PC-3 (cell line): ENCODE measurements at regions not wholly inside any gene's neighbourhood (a gene's known extent, or its start where the extent isn't known, plus 50 kb on each side); places are given as distances from the start of the nearest gene placed in this dataset.

ENCODE experiments used
- ATAC-seq: fragments of 200-7000 bp; cut with Tn5 transposase; 2 replicates; pipeline ENCODE4 v1.9.1; 2020; ENCODE audit warnings: mild to moderate bottlenecking, moderate library complexity
- BruUV-seq: library from RNA; stranded (reverse); fragments of 400-500 nt; replicated peaks from 2 replicates; lab custom pipeline; 2021; lab: Mats Ljungman, UMichigan
- CTCF ChIA-PET: fragments of 300-600 bp; sonication (Branson Sonifier 250); formaldehyde crosslinking; loops from one replicate; lab custom pipeline; 2022; ENCODE audit warnings: antibody characterized with exemption; lab: Charles Lee
- POLR2A ChIA-PET: fragments of 300-600 bp; sonication (Branson Sonifier 250); formaldehyde crosslinking; loops from one replicate; lab custom pipeline; 2022; ENCODE audit warnings: antibody characterized with exemption; ENCODE audit not compliant: unreplicated experiment; lab: Charles Lee
- DNase-seq: peaks from one replicate; pipeline ENCODE4 v3.0.0-alpha.2; 2015
- H2AFZ ChIP-seq: fragments of 300-600 bp; sonication (generic); 2 replicates; pipeline ENCODE4 v1.6.0; 2016; ENCODE audit warnings: antibody characterized with exemption, low read length
- H3F3A ChIP-seq: fragments of 300-600 bp; sonication (generic); one replicate; pipeline ENCODE4 v1.6.0; 2017; ENCODE audit warnings: antibody characterized with exemption, low read length, control low read depth, mild to moderate bottlenecking; ENCODE audit not compliant: unreplicated experiment
- H3K27ac ChIP-seq: fragments of 300-600 bp; sonication (generic); 2 replicates; pipeline ENCODE4 v1.5.1; 2016; ENCODE audit warnings: mild to moderate bottlenecking, low read length
- H3K27me3 ChIP-seq: fragments of 300-600 bp; sonication (generic); 2 replicates; pipeline ENCODE4 v1.6.1; 2016; ENCODE audit warnings: low read length, mixed read lengths
- H3K36me3 ChIP-seq: fragments of 300-600 bp; sonication (generic); 2 replicates; pipeline ENCODE4 v1.6.1; 2016; ENCODE audit warnings: low read depth, mixed run types, low read length, mixed read lengths
- H3K4me1 ChIP-seq: fragments of 300-600 bp; sonication (generic); 2 replicates; pipeline ENCODE4 v1.5.1; 2016; ENCODE audit warnings: low read length; ENCODE audit not compliant: insufficient read depth
- H3K4me2 ChIP-seq: fragments of 300-600 bp; sonication (generic); 2 replicates; pipeline ENCODE4 v1.6.0; 2016; ENCODE audit warnings: low read length
- H3K4me3 ChIP-seq: fragments of 300-600 bp; sonication (generic); 2 replicates; pipeline ENCODE4 v1.5.1; 2016; ENCODE audit warnings: mild to moderate bottlenecking, low read length, mixed read lengths
- H3K79me2 ChIP-seq: fragments of 300-600 bp; sonication (generic); 2 replicates; pipeline ENCODE4 v1.6.1; 2017; ENCODE audit warnings: low read length, mixed read lengths
- H3K9ac ChIP-seq: fragments of 300-600 bp; sonication (generic); 2 replicates; pipeline ENCODE4 v1.6.0; 2016; ENCODE audit warnings: mild to moderate bottlenecking, low read length
- H3K9me2 ChIP-seq: fragments of 300-600 bp; sonication (generic); replicated peaks from 2 replicates; pipeline ENCODE4 v1.6.1; 2016; ENCODE audit warnings: mixed run types, low read length, mixed read lengths
- H3K9me3 ChIP-seq: fragments of 300-600 bp; sonication (generic); 2 replicates; pipeline ENCODE4 v1.6.1; 2016; ENCODE audit warnings: low read length, mixed read lengths
- H4K20me1 ChIP-seq: fragments of 300-600 bp; sonication (generic); 2 replicates; pipeline ENCODE4 v1.6.1; 2016; ENCODE audit warnings: low read length, mixed read lengths
- CTCF ChIP-seq: fragments of 300-600 bp; sonication (generic); conservative IDR thresholded peaks from 2 replicates; pipeline ENCODE4 v1.5.1; 2017; ENCODE audit warnings: antibody characterized with exemption, low read depth, mild to moderate bottlenecking, low read length
- EZH2 ChIP-seq: fragments of 300-600 bp; sonication (generic); IDR thresholded peaks from one replicate; pipeline ENCODE4 v1.6.1; 2017; ENCODE audit warnings: antibody characterized with exemption, mild to moderate bottlenecking, low read length; ENCODE audit not compliant: unreplicated experiment
- EZH2phosphoT487 ChIP-seq: fragments of 300-600 bp; sonication (generic); IDR thresholded peaks from 2 replicates; pipeline ENCODE4 v1.6.1; 2018; ENCODE audit warnings: mild to moderate bottlenecking, antibody characterized with exemption, low read length, borderline replicate concordance
- intact Hi-C: fragments of 100-400 bp; cut with micrococcal nuclease; formaldehyde crosslinking; loops from 2 replicates; pipeline ENCODE4 v1.9.0; 2023

- H3K9me3 ChIP-seq, result no peaks in the 10 kb centered on the region
- H3K36me3 ChIP-seq, result no peaks in the 10 kb centered on the region
- H3K4me1 ChIP-seq, result peaks cover 10% of the 10 kb centered on the region; the same call in 1 of the 2 replicates
- H3K79me2 ChIP-seq, result no peaks in the 10 kb centered on the region
- no TSS peak for BruUV-seq
- no peaks in the 10 kb centered on the region for H3K9me2 ChIP-seq
- H3K27ac ChIP-seq, result no peak overlapping the region
- CTCF ChIA-PET, result no interaction called here
- ATAC-seq (no peak), DNase-seq (no peak)
- H3K4me3 ChIP-seq, result no peak overlapping the region
- H3F3A ChIP-seq, result no peaks in the 10 kb centered on the region
- no peaks in the 10 kb centered on the region for H3K27me3 ChIP-seq
- H4K20me1 ChIP-seq, result no peaks in the 10 kb centered on the region
- H3K9ac ChIP-seq, result no peak overlapping the region
- H3K4me2 ChIP-seq, result no peak overlapping the region
- intact Hi-C loops, result no loop called here
- no peak overlapping the region for H2AFZ ChIP-seq
- TF ChIP-seq CTCF (no peak), EZH2 (no peak), EZH2phosphoT487 (no peak)
- POLR2A ChIA-PET, result no interaction called here
These were observed 220.7 kb upstream of the GLI3 start for GRCh38 chr7:42457663-42458062.

- Histone ChIP-seq H3K79me2 (no peaks in the 10 kb centered on the region), H2AFZ (no peak overlapping the region), H3K9me2 (no peaks in the 10 kb centered on the region), H3K4me3 (no peak overlapping the region), H3K4me1 (peaks cover 10% of the 10 kb centered on the region; the same call in 1 of the 2 replicates), H3K27me3 (no peaks in the 10 kb centered on the region), H3K9ac (no peak overlapping the region), H3F3A (no peaks in the 10 kb centered on the region), H4K20me1 (no peaks in the 10 kb centered on the region), H3K27ac (no peak overlapping the region), H3K4me2 (no peak overlapping the region), H3K9me3 (no peaks in the 10 kb centered on the region), H3K36me3 (no peaks in the 10 kb centered on the region)
- TF ChIP-seq EZH2 (no peak), EZH2phosphoT487 (no peak), CTCF (no peak)
- intact Hi-C loops, result no loop called here
- ChIA-PET CTCF (no interaction called here), POLR2A (no interaction called here)
- peak; percentile 91 for ATAC-seq
- BruUV-seq, result no TSS peak
- peak; percentile 43 for DNase-seq
These were observed 219.8 kb upstream of the GLI3 start for GRCh38 chr7:42456756-42457276.

GRCh38 chr7:42456267-42456666, 219.3 kb upstream of the GLI3 start:
- CTCF ChIA-PET, result no interaction called here
- no peak overlapping the region for H2AFZ ChIP-seq
- H3K79me2 ChIP-seq, result no peaks in the 10 kb centered on the region
- H3K9ac ChIP-seq, result no peak overlapping the region
- H3K4me2 ChIP-seq, result no peak overlapping the region
- no peaks in the 10 kb centered on the region for H3K36me3 ChIP-seq
- no peaks in the 10 kb centered on the region for H3F3A ChIP-seq
- H3K27ac ChIP-seq, result no peak overlapping the region
- no peak for TF ChIP-seq CTCF
- DNase-seq (no peak), ATAC-seq (no peak)
- POLR2A ChIA-PET, result no interaction called here
- no TSS peak for BruUV-seq
- no peak overlapping the region for H3K4me3 ChIP-seq
- no peaks in the 10 kb centered on the region for H3K27me3 ChIP-seq
- no peaks in the 10 kb centered on the region for H3K9me3 ChIP-seq
- peaks cover 10% of the 10 kb centered on the region; the same call in 1 of the 2 replicates for H3K4me1 ChIP-seq
- no peaks in the 10 kb centered on the region for H3K9me2 ChIP-seq
- no peaks in the 10 kb centered on the region for H4K20me1 ChIP-seq
- intact Hi-C loops, result no loop called here
